ENCODE measurements at regions not wholly inside any gene's neighbourhood (a gene's known extent, or its start where the extent isn't known, plus 50 kb on each side); places are given as distances from the start of the nearest gene placed in this dataset.

- no peak for DNase-seq (ENCODE audit: low read depth, low spot score)
- H3K9ac ChIP-seq (ENCODE audit: control insufficient read depth, extremely low read depth, insufficient read depth, low read length), result no peak overlapping the region
- dilution Hi-C loops (cut with MboI; ENCODE audit: extremely low pct_ligation_motif_present, low sequenced_read_pairs), result no loop called here
These were observed 1639.3 kb downstream of the MRPL39 start for GRCh38 chr21:23968008-23968407.

GRCh38 chr21:23963454-23963853 lies 1643.8 kb downstream of the MRPL39 start:
- Histone ChIP-seq H3K9ac (ENCODE audit: control insufficient read depth, extremely low read depth, insufficient read depth, low read length) (no peak overlapping the region), H3K27me3 (ENCODE audit: control insufficient read depth, extremely low read depth, insufficient read depth, low read length) (no peaks in the 10 kb centered on the region), H3K36me3 (ENCODE audit: control insufficient read depth in 2 of 2, extremely low read depth in 1 of 2, insufficient read depth in 2 of 2, low read length in 2 of 2) (no peaks in the 10 kb centered on the region), H3K79me2 (ENCODE audit: control insufficient read depth, insufficient read depth, low read length) (no peaks in the 10 kb centered on the region), H3K27ac (ENCODE audit: control insufficient read depth, insufficient read depth, low read length) (no peak overlapping the region), H3K4me2 (ENCODE audit: control insufficient read depth, extremely low read depth, insufficient read depth, low read depth, low read length) (no peak overlapping the region), H3K4me3 (ENCODE audit: control insufficient read depth in 2 of 3, extremely low read depth in 1 of 3, insufficient read depth in 2 of 3, low read depth in 1 of 3, low read length in 3 of 3) (no peak overlapping the region), H3K9me3 (ENCODE audit: control insufficient read depth, low read depth, low read length) (peaks cover 8% of the 10 kb centered on the region), H4K20me1 (ENCODE audit: control insufficient read depth, extremely low read depth, insufficient read depth, low read length) (no peaks in the 10 kb centered on the region), H2AFZ (ENCODE audit: control insufficient read depth, low read length) (no peak overlapping the region), H3K4me1 (ENCODE audit: control insufficient read depth, extremely low read depth, insufficient read depth, low read length) (no peaks in the 10 kb centered on the region), H3K9me1 (ENCODE audit: control insufficient read depth, extremely low read depth, insufficient read depth, low read length) (no peaks in the 10 kb centered on the region)
- dilution Hi-C loops (cut with MboI; ENCODE audit: extremely low pct_ligation_motif_present, low sequenced_read_pairs), result no loop called here
- FAIRE-seq (no peak), DNase-seq (ENCODE audit: low read depth, low spot score) (no peak)
- TF ChIP-seq EZH2 (IDR thresholded peaks at IDR 0.05; ENCODE audit: low read length) (no peak), CTCF (optimal IDR thresholded peaks at IDR 0.05 in 1 of 3, IDR thresholded peaks at IDR 0.05 in 1 of 3, conservative IDR thresholded peaks at IDR 0.05 in 1 of 3; ENCODE audit: extremely low read depth in 1 of 3, insufficient read depth in 2 of 3, low read length in 3 of 3) (no peak)

More at GRCh38 chr21:23968008-23968407, 1639.3 kb downstream of the MRPL39 start:
- FAIRE-seq, result no peak
- Histone ChIP-seq H3K27me3 (ENCODE audit: control insufficient read depth, extremely low read depth, insufficient read depth, low read length) (no peaks in the 10 kb centered on the region), H3K79me2 (ENCODE audit: control insufficient read depth, insufficient read depth, low read length) (no peaks in the 10 kb centered on the region), H3K36me3 (ENCODE audit: control insufficient read depth in 2 of 2, extremely low read depth in 1 of 2, insufficient read depth in 2 of 2, low read length in 2 of 2) (no peaks in the 10 kb centered on the region), H3K27ac (ENCODE audit: control insufficient read depth, insufficient read depth, low read length) (no peak overlapping the region), H4K20me1 (ENCODE audit: control insufficient read depth, extremely low read depth, insufficient read depth, low read length) (no peaks in the 10 kb centered on the region), H3K4me1 (ENCODE audit: control insufficient read depth, extremely low read depth, insufficient read depth, low read length) (no peaks in the 10 kb centered on the region), H3K9me3 (ENCODE audit: control insufficient read depth, low read depth, low read length) (peaks cover 8% of the 10 kb centered on the region), H3K4me2 (ENCODE audit: control insufficient read depth, extremely low read depth, insufficient read depth, low read depth, low read length) (no peak overlapping the region), H2AFZ (ENCODE audit: control insufficient read depth, low read length) (no peak overlapping the region), H3K4me3 (ENCODE audit: control insufficient read depth in 2 of 3, extremely low read depth in 1 of 3, insufficient read depth in 2 of 3, low read depth in 1 of 3, low read length in 3 of 3) (no peak overlapping the region), H3K9me1 (ENCODE audit: control insufficient read depth, extremely low read depth, insufficient read depth, low read length) (no peaks in the 10 kb centered on the region)
- TF ChIP-seq CTCF (optimal IDR thresholded peaks at IDR 0.05 in 1 of 3, IDR thresholded peaks at IDR 0.05 in 1 of 3, conservative IDR thresholded peaks at IDR 0.05 in 1 of 3; ENCODE audit: extremely low read depth in 1 of 3, insufficient read depth in 2 of 3, low read length in 3 of 3) (no peak), EZH2 (IDR thresholded peaks at IDR 0.05; ENCODE audit: low read length) (no peak)

All from keratinocyte (primary cell).